GM23338 (cell line): ENCODE measurements at regions not wholly inside any gene's neighbourhood (a gene's known extent, or its start where the extent isn't known, plus 50 kb on each side); places are given as distances from the start of the nearest gene placed in this dataset.
"Not testable (repeated sequence)": the region's sequence is repeated elsewhere in the genome, so short reads cannot be mapped to it uniquely, and the experiment has no call there.

Experiments
- ATAC-seq: fragments of 200-7000 bp; cut with Tn5 transposase; 3 replicates; pipeline ENCODE4 v1.9.1; 2020
- DNase-seq: peaks from one replicate; pipeline ENCODE4 v3.0.0-alpha.2; 2015; ENCODE audit warnings: low spot score
- H2AFZ ChIP-seq: fragments of 200-600 bp; sonication (generic); 2 replicates; pipeline ENCODE4 v1.8.0; 2016; ENCODE audit warnings: antibody characterized with exemption, mild to moderate bottlenecking, moderate library complexity
- H3F3A ChIP-seq: fragments of 200-600 bp; sonication (generic); replicated peaks from 2 replicates; pipeline ENCODE4 v1.8.0; 2017; ENCODE audit warnings: antibody characterized with exemption, mixed run types, low read depth
- H3K27ac ChIP-seq: fragments of 200-600 bp; sonication (generic); 2 replicates; pipeline ENCODE4 v1.6.1; 2016; ENCODE audit warnings: low read depth
- H3K27me3 ChIP-seq: fragments of 200-600 bp; sonication (generic); 2 replicates; pipeline ENCODE4 v1.8.0; 2016; ENCODE audit warnings: mild to moderate bottlenecking, mixed run types, moderate library complexity; ENCODE audit not compliant: insufficient read depth
- H3K36me3 ChIP-seq: fragments of 200-600 bp; sonication (generic); 2 replicates; pipeline ENCODE4 v1.8.0; 2016; ENCODE audit warnings: mild to moderate bottlenecking; ENCODE audit not compliant: insufficient read depth
- H3K4me1 ChIP-seq: fragments of 200-600 bp; sonication (generic); 2 replicates; pipeline ENCODE4 v1.8.0; 2016; ENCODE audit warnings: mild to moderate bottlenecking, moderate library complexity; ENCODE audit not compliant: insufficient read depth
- H3K4me2 ChIP-seq: fragments of 200-600 bp; sonication (generic); 2 replicates; pipeline ENCODE4 v1.7.1; 2017; ENCODE audit warnings: mixed run types
- H3K4me3 ChIP-seq: fragments of 200-600 bp; sonication (generic); 2 replicates; pipeline ENCODE4 v1.6.1; 2016; ENCODE audit warnings: mixed run types
- H3K79me2 ChIP-seq: fragments of 200-600 bp; sonication (generic); replicated peaks from 2 replicates; pipeline ENCODE4 v1.8.0; 2017; ENCODE audit warnings: mild to moderate bottlenecking; ENCODE audit not compliant: insufficient read depth
- H3K9me2 ChIP-seq: fragments of 200-600 bp; sonication (generic); 2 replicates; pipeline ENCODE4 v1.8.0; 2017; ENCODE audit not compliant: insufficient read depth
- H4K20me1 ChIP-seq: fragments of 200-600 bp; sonication (generic); replicated peaks from 2 replicates; pipeline ENCODE4 v1.8.0; 2017; ENCODE audit warnings: mild to moderate bottlenecking; ENCODE audit not compliant: insufficient read depth
- H3K27ac Mint-ChIP-seq: 2 replicates; pipeline ENCODE4 v1.8.0; 2020; ENCODE audit warnings: inconsistent platforms, mild to moderate bottlenecking, moderate library complexity, mixed read lengths
- H3K27me3 Mint-ChIP-seq: 3 replicates; pipeline ENCODE4 v1.8.0; 2022; ENCODE audit warnings: low read depth, mild to moderate bottlenecking, moderate library complexity, mixed read lengths, inconsistent platforms; ENCODE audit not compliant: insufficient read depth, poor library complexity
- H3K36me3 Mint-ChIP-seq: 3 replicates; pipeline ENCODE4 v1.8.0; 2021; ENCODE audit warnings: low read depth, mild to moderate bottlenecking, inconsistent platforms, moderate library complexity, mixed read lengths
- H3K4me1 Mint-ChIP-seq: 3 replicates; pipeline ENCODE4 v1.8.0; 2020; ENCODE audit warnings: mild to moderate bottlenecking, inconsistent platforms, mixed read lengths
- H3K4me3 Mint-ChIP-seq: 3 replicates; pipeline ENCODE4 v1.8.0; 2021; ENCODE audit warnings: moderate library complexity, mild to moderate bottlenecking, inconsistent platforms, mixed read lengths
- H3K9me3 Mint-ChIP-seq: 3 replicates; pipeline ENCODE4 v1.8.0; 2020; ENCODE audit warnings: moderate library complexity, mild to moderate bottlenecking, inconsistent platforms, mixed read lengths

DNA sequence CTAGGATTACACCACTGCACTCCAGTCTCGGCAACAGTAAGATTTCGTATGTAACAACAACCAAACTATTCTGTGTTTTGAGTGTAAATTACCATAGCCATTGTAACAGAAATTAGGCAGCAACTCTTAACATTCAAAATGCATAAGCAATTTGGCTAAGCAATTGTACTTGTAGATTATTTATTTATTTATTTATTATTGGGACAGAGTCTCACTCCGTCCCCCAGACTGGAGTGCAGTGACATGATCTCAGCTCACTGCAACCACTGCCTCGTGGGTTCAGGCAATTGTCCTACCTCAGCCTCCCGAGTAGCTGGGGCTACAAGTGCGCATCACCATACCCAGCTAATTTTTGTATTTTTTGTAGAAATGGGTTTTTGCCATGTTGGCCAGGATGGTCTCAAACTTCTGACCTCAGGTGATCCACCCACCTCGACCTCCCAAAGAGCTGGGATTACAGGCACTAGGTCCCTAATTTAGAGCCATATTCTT, 1507.1 kb upstream of the TPTE start:
- not testable (repeated sequence) for H3K27ac ChIP-seq, H3K27ac Mint-ChIP-seq, H3F3A ChIP-seq, H3K4me2 ChIP-seq, H3K27me3 ChIP-seq, H4K20me1 ChIP-seq, H3K79me2 ChIP-seq, H2AFZ ChIP-seq, H3K4me3 Mint-ChIP-seq, H3K4me1 ChIP-seq, DNase-seq, ATAC-seq, H3K9me2 ChIP-seq, H3K4me1 Mint-ChIP-seq
- Histone ChIP-seq H3K36me3 (peaks cover 22% of the 10 kb centered on the region; the same call in 1 of the 2 replicates), H3K4me3 (peak overlapping the region; percentile 1; the same call in 1 of the 2 replicates)
- H3K27me3 Mint-ChIP-seq = peaks cover 20% of the 10 kb centered on the region
- H3K36me3 Mint-ChIP-seq = peaks cover 61% of the 10 kb centered on the region
- H3K9me3 Mint-ChIP-seq = peaks cover 89% of the 10 kb centered on the region

- H3K4me3 Mint-ChIP-seq, H3K27ac ChIP-seq, H3K27me3 ChIP-seq, H3K79me2 ChIP-seq, H3K4me1 ChIP-seq, ATAC-seq, DNase-seq, H2AFZ ChIP-seq, H4K20me1 ChIP-seq, H3K4me2 ChIP-seq, H3K9me2 ChIP-seq, H3F3A ChIP-seq, H3K4me1 Mint-ChIP-seq, H3K27ac Mint-ChIP-seq: not testable (repeated sequence)
- 0 out of 2 replicates have a peak overlapping the region, but pooled peaks have one; percentile 1 for H3K4me3 ChIP-seq
- peaks cover 19% of the 10 kb centered on the region; the same call in 1 of the 2 replicates for H3K36me3 ChIP-seq
- H3K27me3 Mint-ChIP-seq = peaks cover 20% of the 10 kb centered on the region
- H3K9me3 Mint-ChIP-seq = peaks cover 87% of the 10 kb centered on the region
- H3K36me3 Mint-ChIP-seq = peaks cover 56% of the 10 kb centered on the region
Observed at GRCh38 chr21:9015483-9016197, 1505.7 kb upstream of the TPTE start.

- not testable (repeated sequence) for H3K27me3 ChIP-seq, H4K20me1 ChIP-seq, H2AFZ ChIP-seq, H3K4me3 ChIP-seq, H3K4me2 ChIP-seq, H3K4me3 Mint-ChIP-seq, H3F3A ChIP-seq, H3K27ac Mint-ChIP-seq, H3K4me1 ChIP-seq, H3K9me2 ChIP-seq, H3K27me3 Mint-ChIP-seq, DNase-seq, H3K79me2 ChIP-seq, H3K27ac ChIP-seq, H3K4me1 Mint-ChIP-seq, ATAC-seq
- peaks cover 19% of the 10 kb centered on the region; the same call in 1 of the 2 replicates for H3K36me3 ChIP-seq
- Mint-ChIP-seq H3K9me3 (peaks cover 83% of the 10 kb centered on the region), H3K36me3 (peaks cover 47% of the 10 kb centered on the region)
Observed at GRCh38 chr21:9017206-9017605, 1504.2 kb upstream of the TPTE start.

- not testable (repeated sequence) for H3K4me3 ChIP-seq, ATAC-seq, DNase-seq, H3K79me2 ChIP-seq, H3F3A ChIP-seq, H3K9me2 ChIP-seq, H3K27ac ChIP-seq, H4K20me1 ChIP-seq, H3K4me1 ChIP-seq, H3K27me3 ChIP-seq, H3K27me3 Mint-ChIP-seq, H3K4me2 ChIP-seq, H3K4me3 Mint-ChIP-seq, H3K4me1 Mint-ChIP-seq, H2AFZ ChIP-seq, H3K27ac Mint-ChIP-seq
- peaks cover 12% of the 10 kb centered on the region for H3K36me3 ChIP-seq
- H3K9me3 Mint-ChIP-seq = peaks cover 74% of the 10 kb centered on the region
- H3K36me3 Mint-ChIP-seq = peaks cover 33% of the 10 kb centered on the region
Observed at GRCh38 chr21:9018731-9019253, 1502.6 kb upstream of the TPTE start.

DNA sequence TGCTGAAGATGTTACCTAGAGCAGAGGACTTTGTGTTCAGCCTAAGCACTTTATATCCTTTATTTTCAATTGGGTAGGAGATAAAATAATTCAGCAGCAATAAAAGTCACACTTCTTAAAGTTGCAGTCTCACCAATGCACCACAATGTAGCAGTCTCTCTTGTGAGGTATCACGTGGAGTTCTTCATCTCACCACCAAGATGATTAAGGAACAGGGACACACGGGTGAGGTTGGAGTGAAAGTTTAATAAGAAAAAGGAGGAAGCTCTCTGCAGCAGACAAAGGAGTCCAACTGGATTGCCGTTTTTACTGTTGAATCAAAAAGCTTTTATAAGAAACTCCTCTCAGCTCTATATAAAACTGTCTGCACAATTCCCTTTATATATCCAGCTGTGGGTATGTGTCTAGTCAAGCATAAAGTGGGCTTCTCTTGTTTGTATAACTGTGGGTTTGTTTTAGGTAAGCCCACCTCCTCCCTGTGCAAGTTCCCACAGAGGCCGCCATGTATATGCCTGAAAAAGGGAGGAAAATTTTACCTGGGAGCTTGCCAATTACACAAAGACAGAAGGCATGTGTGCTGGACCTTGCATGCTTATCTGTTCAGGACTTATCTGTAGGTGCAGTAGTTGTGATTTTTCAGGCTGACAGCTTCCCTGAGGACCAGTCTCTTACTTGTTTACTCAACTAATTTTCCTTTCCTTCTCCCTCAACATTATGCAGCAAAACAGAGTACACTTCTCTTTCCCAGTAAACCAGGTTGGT, 1497.2 kb upstream of the TPTE start:
- H2AFZ ChIP-seq, DNase-seq, H3K36me3 ChIP-seq, ATAC-seq, H3K4me1 ChIP-seq, H3K27ac ChIP-seq, H3F3A ChIP-seq, H3K27me3 ChIP-seq, H3K4me3 Mint-ChIP-seq, H3K27ac Mint-ChIP-seq, H3K4me3 ChIP-seq, H3K27me3 Mint-ChIP-seq, H3K4me2 ChIP-seq, H3K4me1 Mint-ChIP-seq, H3K79me2 ChIP-seq, H3K9me2 ChIP-seq, H4K20me1 ChIP-seq: not testable (repeated sequence)
- Mint-ChIP-seq H3K36me3 (peaks cover 34% of the 10 kb centered on the region), H3K9me3 (peaks cover 83% of the 10 kb centered on the region)

- not testable (repeated sequence) for H3K4me2 ChIP-seq, H3K27me3 Mint-ChIP-seq, H3K27me3 ChIP-seq, H3K9me2 ChIP-seq, H3F3A ChIP-seq, H3K4me1 Mint-ChIP-seq, H4K20me1 ChIP-seq, H3K4me3 Mint-ChIP-seq, DNase-seq, H3K4me1 ChIP-seq, H3K27ac ChIP-seq, H3K79me2 ChIP-seq, H2AFZ ChIP-seq, ATAC-seq, H3K4me3 ChIP-seq, H3K27ac Mint-ChIP-seq, H3K36me3 ChIP-seq
- H3K9me3 Mint-ChIP-seq = peaks cover 77% of the 10 kb centered on the region
- peaks cover 33% of the 10 kb centered on the region for H3K36me3 Mint-ChIP-seq
Observed at GRCh38 chr21:9026729-9027416, 1494.5 kb upstream of the TPTE start.
